GM12874 (cell line): ENCODE measurements at regions not wholly inside any gene's neighbourhood (a gene's known extent, or its start where the extent isn't known, plus 50 kb on each side); places are given as distances from the start of the nearest gene placed in this dataset.

Experiments
- CTCF ChIP-seq: IDR thresholded peaks from 2 replicates; pipeline ENCODE4 v1.5.1; 2011; ENCODE audit warnings: low read depth, mild to moderate bottlenecking, control low read depth, low read length, moderate library complexity; ENCODE audit not compliant: insufficient read depth

GRCh38 chr17:12438813-12439586 is 226.7 kb upstream of the MYOCD start:
- no peak for TF ChIP-seq CTCF

GRCh38 chr17:12445331-12445730 is 220.4 kb upstream of the MYOCD start:
- no peak for TF ChIP-seq CTCF

- no peak for TF ChIP-seq CTCF
Observed at GRCh38 chr17:12457493-12457892, 208.2 kb upstream of the MYOCD start.

- TF ChIP-seq CTCF = no peak
Observed at GRCh38 chr17:12459736-12460135, 206.0 kb upstream of the MYOCD start.

- no peak for TF ChIP-seq CTCF
Observed at GRCh38 chr17:12463102-12463501, 202.6 kb upstream of the MYOCD start.

GRCh38 chr17:12472252-12473173 is 193.2 kb upstream of the MYOCD start:
- TF ChIP-seq CTCF = no peak

- no peak for TF ChIP-seq CTCF
Observed at GRCh38 chr17:12478311-12478710, 187.4 kb upstream of the MYOCD start.
